ENCODE measurements at regions not wholly inside any gene's neighbourhood (a gene's known extent, or its start where the extent isn't known, plus 50 kb on each side); places are given as distances from the start of the nearest gene placed in this dataset.

GRCh38 chr13:33377825-33378224, 92.3 kb upstream of the STARD13 start:
- ChIA-PET CTCF (no interaction called here), POLR2A (no interaction called here)
- TF ChIP-seq, protein P1, sequence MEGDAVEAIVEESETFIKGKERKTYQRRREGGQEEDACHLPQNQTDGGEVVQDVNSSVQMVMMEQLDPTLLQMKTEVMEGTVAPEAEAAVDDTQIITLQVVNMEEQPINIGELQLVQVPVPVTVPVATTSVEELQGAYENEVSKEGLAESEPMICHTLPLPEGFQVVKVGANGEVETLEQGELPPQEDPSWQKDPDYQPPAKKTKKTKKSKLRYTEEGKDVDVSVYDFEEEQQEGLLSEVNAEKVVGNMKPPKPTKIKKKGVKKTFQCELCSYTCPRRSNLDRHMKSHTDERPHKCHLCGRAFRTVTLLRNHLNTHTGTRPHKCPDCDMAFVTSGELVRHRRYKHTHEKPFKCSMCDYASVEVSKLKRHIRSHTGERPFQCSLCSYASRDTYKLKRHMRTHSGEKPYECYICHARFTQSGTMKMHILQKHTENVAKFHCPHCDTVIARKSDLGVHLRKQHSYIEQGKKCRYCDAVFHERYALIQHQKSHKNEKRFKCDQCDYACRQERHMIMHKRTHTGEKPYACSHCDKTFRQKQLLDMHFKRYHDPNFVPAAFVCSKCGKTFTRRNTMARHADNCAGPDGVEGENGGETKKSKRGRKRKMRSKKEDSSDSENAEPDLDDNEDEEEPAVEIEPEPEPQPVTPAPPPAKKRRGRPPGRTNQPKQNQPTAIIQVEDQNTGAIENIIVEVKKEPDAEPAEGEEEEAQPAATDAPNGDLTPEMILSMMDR (IDR thresholded peaks at IDR 0.05; ENCODE audit: low read depth, low read length), result no peak
- Histone ChIP-seq H3K4me3 (ENCODE audit: low read depth, low read length) (no peak overlapping the region), H3K27ac (ENCODE audit: low read depth, low read length) (no peak overlapping the region), H3K27me3 (ENCODE audit: control insufficient read depth, insufficient read depth, low read length) (no peaks in the 10 kb centered on the region), H3K9me3 (ENCODE audit: control insufficient read depth, insufficient read depth, low read length) (no peaks in the 10 kb centered on the region)
- DNase-seq (ENCODE audit: low read depth, low spot score), result no peak

DNA sequence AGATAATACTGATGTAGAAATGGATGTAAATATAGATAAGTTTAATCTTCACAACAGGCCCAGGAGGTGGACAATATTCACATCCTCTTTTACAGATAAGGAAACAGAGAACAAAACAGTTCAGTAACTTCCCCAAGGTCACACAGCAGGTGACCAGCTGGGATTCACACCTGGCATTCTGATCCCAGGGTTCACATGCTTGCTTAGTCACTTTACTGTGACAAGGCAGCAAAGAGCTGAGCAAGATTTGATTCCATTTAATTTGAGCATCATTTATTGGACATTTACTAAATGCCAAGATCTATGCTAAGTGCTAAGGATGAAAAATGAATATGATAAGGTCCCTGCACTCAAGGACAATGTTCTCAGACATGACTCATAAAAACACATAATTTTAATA, 94.1 kb upstream of the STARD13 start:
- Histone ChIP-seq H3K27ac (ENCODE audit: low read depth, low read length) (no peak overlapping the region), H3K9me3 (ENCODE audit: control insufficient read depth, insufficient read depth, low read length) (no peaks in the 10 kb centered on the region), H3K27me3 (ENCODE audit: control insufficient read depth, insufficient read depth, low read length) (no peaks in the 10 kb centered on the region), H3K4me3 (ENCODE audit: low read depth, low read length) (no peak overlapping the region)
- TF ChIP-seq, protein P1 (IDR thresholded peaks at IDR 0.05; ENCODE audit: low read depth, low read length), result no peak
- DNase-seq (ENCODE audit: low read depth, low spot score), result no peak
- POLR2A ChIA-PET, result no interaction called here
- CTCF ChIA-PET, result interaction anchor here (0.7 kb wide), 1 partner anchor 96 kb away, joined by 8 read pairs; no protein-coding TSS in a partner anchor

- TF ChIP-seq, protein P1 (IDR thresholded peaks at IDR 0.05; ENCODE audit: low read depth, low read length), result no peak
- ChIA-PET CTCF (no interaction called here), POLR2A (no interaction called here)
- Histone ChIP-seq H3K4me3 (ENCODE audit: low read depth, low read length) (no peak overlapping the region), H3K27me3 (ENCODE audit: control insufficient read depth, insufficient read depth, low read length) (no peaks in the 10 kb centered on the region), H3K27ac (ENCODE audit: low read depth, low read length) (no peak overlapping the region), H3K9me3 (ENCODE audit: control insufficient read depth, insufficient read depth, low read length) (no peaks in the 10 kb centered on the region)
- no peak for DNase-seq (ENCODE audit: low read depth, low spot score)
Measured at GRCh38 chr13:33380487-33381079, 95.0 kb upstream of the STARD13 start.

GRCh38 chr13:33381180-33381579, 95.6 kb upstream of the STARD13 start:
- Histone ChIP-seq H3K27me3 (ENCODE audit: control insufficient read depth, insufficient read depth, low read length) (no peaks in the 10 kb centered on the region), H3K4me3 (ENCODE audit: low read depth, low read length) (no peak overlapping the region), H3K9me3 (ENCODE audit: control insufficient read depth, insufficient read depth, low read length) (no peaks in the 10 kb centered on the region), H3K27ac (ENCODE audit: low read depth, low read length) (no peak overlapping the region)
- no peak for DNase-seq (ENCODE audit: low read depth, low spot score)
- ChIA-PET POLR2A (no interaction called here), CTCF (no interaction called here)
- TF ChIP-seq, protein P1 (IDR thresholded peaks at IDR 0.05; ENCODE audit: low read depth, low read length), result no peak

DNA sequence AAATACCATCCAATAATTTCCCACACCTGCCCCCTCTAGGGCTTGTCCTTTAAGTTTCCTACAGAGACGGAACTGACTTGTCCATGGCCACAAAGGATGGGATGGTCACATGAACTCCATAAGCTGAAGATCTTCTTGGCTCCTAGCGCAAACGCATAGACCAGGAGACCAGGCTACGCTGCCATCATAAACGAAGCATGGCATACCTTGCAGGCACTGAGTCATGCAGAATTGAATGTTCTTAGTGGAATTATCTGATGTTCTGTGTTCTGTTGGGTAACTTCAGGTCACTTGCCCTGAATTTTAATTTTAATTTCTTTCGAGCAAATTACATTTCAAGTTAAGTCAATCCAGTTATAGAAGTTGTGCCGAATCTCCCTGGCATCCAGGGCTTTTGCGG, 96.4 kb upstream of the STARD13 start:
- ChIA-PET POLR2A (no interaction called here), CTCF (no interaction called here)
- no peaks in the 10 kb centered on the region for H3K9me3 ChIP-seq (ENCODE audit: control insufficient read depth, insufficient read depth, low read length)
- no peak overlapping the region for H3K4me3 ChIP-seq (ENCODE audit: low read depth, low read length)
- TF ChIP-seq, protein P1 (IDR thresholded peaks at IDR 0.05; ENCODE audit: low read depth, low read length), result no peak
- H3K27ac ChIP-seq (ENCODE audit: low read depth, low read length), result no peak overlapping the region
- DNase-seq (ENCODE audit: low read depth, low spot score), result no peak
- no peaks in the 10 kb centered on the region for H3K27me3 ChIP-seq (ENCODE audit: control insufficient read depth, insufficient read depth, low read length)

All from AG04450 (cell line).